Sigmoid colon (tissue), 6 donors: ENCODE measurements at regions not wholly inside any gene's neighbourhood (a gene's known extent, or its start where the extent isn't known, plus 50 kb on each side); places are given as distances from the start of the nearest gene placed in this dataset.
"Not testable (repeated sequence)": the region's sequence is repeated elsewhere in the genome, so short reads cannot be mapped to it uniquely, and the experiment has no call there.

Experiments
- DNase-seq: peaks from one replicate; pipeline ENCODE4 v3.0.0-alpha.2; 2019
- H3K27ac ChIP-seq, 4 donors: fragments of 200-600 bp; sonication (generic); one replicate each; pipeline ENCODE4 v1.5.1; 2016 to 2019; ENCODE audit warnings: mild to moderate bottlenecking in 1 of 4
- H3K27me3 ChIP-seq, 3 donors: fragments of 200-600 bp; sonication (generic); one replicate each; pipeline ENCODE4 v1.5.1; 2019; ENCODE audit warnings: mild to moderate bottlenecking in 1 of 3
- H3K36me3 ChIP-seq, 4 donors: fragments of 200-600 bp; sonication (generic); one replicate each; pipeline ENCODE4 v1.5.1; 2016 to 2019
- H3K4me1 ChIP-seq, 4 donors: fragments of 200-600 bp; sonication (generic); one replicate each; pipeline ENCODE4 v1.5.1; 2017 to 2019
- H3K4me3 ChIP-seq, 4 donors: fragments of 200-600 bp; sonication (generic); one replicate each; pipeline ENCODE4 v1.5.1; 2017 to 2019; ENCODE audit warnings: mild to moderate bottlenecking in 2 of 4, moderate library complexity in 1 of 4
- H3K9me3 ChIP-seq, 4 donors: fragments of 200-600 bp in 3 of 4; sonication (generic) in 3 of 4; one replicate each; pipeline versions ENCODE4 v1.5.1 to v1.6.1; 2013 to 2019
- CTCF ChIP-seq, 4 experiments: fragments of 450-650 bp in 3 of 4; fragments of 200-600 bp in 1 of 4; IDR thresholded peaks; one replicate each; pipeline ENCODE4 v1.5.1; 2016 to 2019; ENCODE audit warnings: antibody characterized with exemption in 4 of 4, mild to moderate bottlenecking in 3 of 4, moderate library complexity in 2 of 4
- EP300 ChIP-seq, 4 donors: sonication (generic); formaldehyde crosslinking; IDR thresholded peaks; one replicate each; pipeline ENCODE4 v1.6.1; 2017; ENCODE audit warnings: antibody characterized with exemption in 4 of 4
- POLR2A ChIP-seq, 2 donors: fragments of 450-650 bp; IDR thresholded peaks; one replicate each; pipeline ENCODE4 v1.6.1; 2016; ENCODE audit warnings: antibody characterized with exemption in 2 of 2, mild to moderate bottlenecking in 2 of 2, moderate library complexity in 2 of 2
- POLR2AphosphoS5 ChIP-seq, 4 donors: sonication (generic); formaldehyde crosslinking; IDR thresholded peaks; one replicate each; pipeline ENCODE4 v1.6.1; 2017; ENCODE audit warnings: antibody characterized with exemption in 4 of 4
- WGBS, 2 donors: extraction: QIAGEN DNeasy Blood & Tissue Kit; methylation state at CpG; one replicate each; pipeline ENCODE4 v1.1.7; 2013; 5-methylcytosine and 5-hydroxymethylcytosine counted together
- intact Hi-C: fragments of 100-400 bp; cut with DNase I; formaldehyde crosslinking; loops from one replicate; pipeline ENCODE4 v1.15.1; 2023
- donor health status: healthy with polysubstance abuse.
- donor health status: healthy.

- H3K4me1 ChIP-seq, H3K27me3 ChIP-seq, DNase-seq, intact Hi-C loops, H3K27ac ChIP-seq, H3K9me3 ChIP-seq, H3K4me3 ChIP-seq: not testable (repeated sequence)
- H3K36me3 ChIP-seq: peaks cover 0 to 26% (median 3%) of the 10 kb centered on the region in 4 donors
- peak in 2 of 4 experiments; percentile 15 to 37 for TF ChIP-seq CTCF (IDR thresholded peaks at IDR 0.05)
- 2 to 3% methylated on average over 2 of the region's 2 CpGs for WGBS, 2 donors
Observed at GRCh38 chr9:85818971-85819370, 77.2 kb upstream of the AGTPBP1 start.

- H3K9me3 ChIP-seq, intact Hi-C loops, H3K4me3 ChIP-seq, H3K27me3 ChIP-seq, H3K4me1 ChIP-seq, H3K27ac ChIP-seq, DNase-seq: not testable (repeated sequence)
- H3K36me3 ChIP-seq: peaks cover 0 to 30% (median 3%) of the 10 kb centered on the region in 4 donors
- WGBS, 2 donors: 95 to 97% methylated on average over 4 of the region's 5 CpGs
Observed at GRCh38 chr9:85820598-85820997, 78.8 kb upstream of the AGTPBP1 start.

- 84 to 88% methylated on average over 1 of the region's 1 CpG for WGBS, 2 donors
- DNase-seq, intact Hi-C loops, H3K27ac ChIP-seq, H3K4me1 ChIP-seq, H3K27me3 ChIP-seq, H3K4me3 ChIP-seq, H3K9me3 ChIP-seq: not testable (repeated sequence)
- peaks cover 0 to 22% (median 3%) of the 10 kb centered on the region in 4 donors for H3K36me3 ChIP-seq
Observed at GRCh38 chr9:85824949-85825348, 83.2 kb upstream of the AGTPBP1 start.

GRCh38 chr9:85834591-85834990 is 92.8 kb upstream of the AGTPBP1 start:
- 65 to 85% methylated on average over 1 of the region's 1 CpG for WGBS, 2 donors
- H3K27me3 ChIP-seq, H3K4me1 ChIP-seq, H3K27ac ChIP-seq, H3K4me3 ChIP-seq, H3K9me3 ChIP-seq, intact Hi-C loops, DNase-seq: not testable (repeated sequence)
- H3K36me3 ChIP-seq: peaks cover 0 to 30% (median 0%) of the 10 kb centered on the region in 4 donors

GRCh38 chr9:85843949-85844348 is 97.0 kb upstream of the NAA35 start:
- peaks cover 12 to 56% (median 20%) of the 10 kb centered on the region in 4 donors for H3K36me3 ChIP-seq
- WGBS, 2 donors: 98 to 100% methylated on average over 1 of the region's 1 CpG

GRCh38 chr9:85847782-85848181 is 93.2 kb upstream of the NAA35 start:
- H3K4me3 ChIP-seq, H3K9me3 ChIP-seq, H3K27me3 ChIP-seq, H3K4me1 ChIP-seq, H3K27ac ChIP-seq, DNase-seq, intact Hi-C loops: not testable (repeated sequence)
- peaks cover 10 to 50% (median 11%) of the 10 kb centered on the region in 4 donors for H3K36me3 ChIP-seq
- WGBS, 2 donors: 96 to 97% methylated on average over 2 of the region's 2 CpGs

More at GRCh38 chr9:85843949-85844348, 97.0 kb upstream of the NAA35 start:
- H3K4me1 ChIP-seq, intact Hi-C loops, H3K27ac ChIP-seq, H3K9me3 ChIP-seq, DNase-seq, H3K27me3 ChIP-seq, H3K4me3 ChIP-seq: not testable (repeated sequence)

- intact Hi-C loops: no loop called here
- H3K4me3 ChIP-seq: no peak overlapping the region
- H3K9me3 ChIP-seq: no peaks in the 10 kb centered on the region
- no peaks in the 10 kb centered on the region for H3K4me1 ChIP-seq
- H3K27ac ChIP-seq: no peak overlapping the region
- DNase-seq: no peak
- no peaks in the 10 kb centered on the region for H3K27me3 ChIP-seq
- TF ChIP-seq POLR2A (IDR thresholded peaks at IDR 0.05) (no peak), EP300 (IDR thresholded peaks at IDR 0.05) (no peak), POLR2AphosphoS5 (IDR thresholded peaks at IDR 0.05) (no peak), CTCF (IDR thresholded peaks at IDR 0.05) (no peak)
- peaks cover 0 to under 1% (median 0%) of the 10 kb centered on the region in 4 donors for H3K36me3 ChIP-seq
- 87 to 90% methylated on average over 5 of the region's 5 CpGs for WGBS, 2 donors
Observed at GRCh38 chr9:85858056-85858750, 82.7 kb upstream of the NAA35 start.
